A549 (cell line): ENCODE measurements at regions not wholly inside any gene's neighbourhood (a gene's known extent, or its start where the extent isn't known, plus 50 kb on each side); places are given as distances from the start of the nearest gene placed in this dataset.

Source experiments
- CTCF ChIP-seq: fragments of >200 bp; sonication (Bioruptor Twin); formaldehyde crosslinking; IDR thresholded peaks from 3 replicates; pipeline ENCODE4 v1.5.1; 2016
- JUN ChIP-seq, 2 experiments: fragments of >200 bp; sonication (Bioruptor Twin); formaldehyde crosslinking; IDR thresholded peaks; 2 replicates in 1 of 2; 3 replicates in 1 of 2; pipeline ENCODE4 v1.6.1; 2016 to 2017
- POLR2A ChIP-seq: IDR thresholded peaks from 2 replicates; pipeline ENCODE4 v1.6.1; 2012; ENCODE audit warnings: mild to moderate bottlenecking, low read length

- TF ChIP-seq CTCF (no peak), JUN (IDR thresholded peaks at IDR 0.05) (no peak), POLR2A (no peak)
Observed at GRCh38 chr18:78309924-78310323, 669.7 kb upstream of the SALL3 start.
